NCI-H524 (cell line): ENCODE measurements at regions not wholly inside any gene's neighbourhood (a gene's known extent, or its start where the extent isn't known, plus 50 kb on each side); places are given as distances from the start of the nearest gene placed in this dataset.
A peak's percentile ranks its signal among the peaks of the same experiment; 100 is the strongest.
"Not testable (repeated sequence)": the region's sequence is repeated elsewhere in the genome, so short reads cannot be mapped to it uniquely, and the experiment has no call there.

ENCODE experiments used
- DNase-seq, 2 experiments: peaks; one replicate each; lab custom pipeline; 2025; lab: John Stamatoyannopoulos, UW

- no peak for DNase-seq
These were observed 233.6 kb upstream of the SEMA3E start for GRCh38 chr7:83882551-83882950.

GRCh38 chr7:83879063-83879462, 230.1 kb upstream of the SEMA3E start:
- DNase-seq = no peak

GRCh38 chr7:83878614-83879013, 229.7 kb upstream of the SEMA3E start:
- DNase-seq = no peak

- DNase-seq = no peak
These were observed 227.7 kb upstream of the SEMA3E start for GRCh38 chr7:83876593-83876992.

- DNase-seq = no peak
These were observed 224.5 kb upstream of the SEMA3E start for GRCh38 chr7:83873459-83873858.

- no peak for DNase-seq
These were observed 223.6 kb upstream of the SEMA3E start for GRCh38 chr7:83872501-83872900.

- peak in 1 of 2 experiments; percentile 3 for DNase-seq
These were observed 221.6 kb upstream of the SEMA3E start for GRCh38 chr7:83870515-83870914.

GRCh38 chr7:83866582-83866981, 217.6 kb upstream of the SEMA3E start:
- no peak for DNase-seq

- no peak for DNase-seq
These were observed 215.6 kb upstream of the SEMA3E start for GRCh38 chr7:83864551-83864950.

- no peak for DNase-seq
These were observed 215.0 kb upstream of the SEMA3E start for GRCh38 chr7:83863906-83864305.

- no peak for DNase-seq
These were observed 212.9 kb upstream of the SEMA3E start for GRCh38 chr7:83861876-83862275.

- DNase-seq = no peak
These were observed 210.9 kb upstream of the SEMA3E start for GRCh38 chr7:83859827-83860226.

GRCh38 chr7:83857691-83858090, 208.8 kb upstream of the SEMA3E start:
- no peak for DNase-seq

- DNase-seq = no peak
These were observed 207.2 kb upstream of the SEMA3E start for GRCh38 chr7:83856094-83856493.

- DNase-seq = no peak
These were observed 203.2 kb upstream of the SEMA3E start for GRCh38 chr7:83852136-83852535.

GRCh38 chr7:83851551-83851950, 202.6 kb upstream of the SEMA3E start:
- no peak for DNase-seq

GRCh38 chr7:83850941-83851340, 202.0 kb upstream of the SEMA3E start:
- DNase-seq = no peak

- DNase-seq = no peak
These were observed 201.2 kb upstream of the SEMA3E start for GRCh38 chr7:83850125-83850524.

- DNase-seq = no peak
These were observed 200.2 kb upstream of the SEMA3E start for GRCh38 chr7:83849131-83849530.

GRCh38 chr7:83842894-83843293, 194.0 kb upstream of the SEMA3E start:
- no peak for DNase-seq

GRCh38 chr7:83837683-83838082, 188.7 kb upstream of the SEMA3E start:
- no peak for DNase-seq

- DNase-seq = no peak
These were observed 187.1 kb upstream of the SEMA3E start for GRCh38 chr7:83836028-83836427.

GRCh38 chr7:83835424-83835823, 186.5 kb upstream of the SEMA3E start:
- DNase-seq = no peak

- not testable (repeated sequence) for DNase-seq
These were observed 184.8 kb upstream of the SEMA3E start for GRCh38 chr7:83833721-83834120.

- no peak for DNase-seq
These were observed 183.1 kb upstream of the SEMA3E start for GRCh38 chr7:83832009-83832408.
